DND-41 (cell line): ENCODE measurements at regions not wholly inside any gene's neighbourhood (a gene's known extent, or its start where the extent isn't known, plus 50 kb on each side); places are given as distances from the start of the nearest gene placed in this dataset.

Source experiments
- EZH2 ChIP-seq: IDR thresholded peaks from 3 replicates; pipeline ENCODE4 v1.6.1; 2012; ENCODE audit warnings: borderline replicate concordance, low read depth, mild to moderate bottlenecking, moderate library complexity, low read length, inconsistent platforms; ENCODE audit not compliant: severe bottlenecking
- TF ChIP-seq, protein P1 (sequence below): IDR thresholded peaks from 2 replicates; pipeline ENCODE4 v1.5.1; 2012; ENCODE audit warnings: borderline replicate concordance, low read length, moderate library complexity, mild to moderate bottlenecking; ENCODE audit not compliant: poor library complexity, severe bottlenecking; ENCODE audit errors: extremely low read depth

- TF ChIP-seq, protein P1, sequence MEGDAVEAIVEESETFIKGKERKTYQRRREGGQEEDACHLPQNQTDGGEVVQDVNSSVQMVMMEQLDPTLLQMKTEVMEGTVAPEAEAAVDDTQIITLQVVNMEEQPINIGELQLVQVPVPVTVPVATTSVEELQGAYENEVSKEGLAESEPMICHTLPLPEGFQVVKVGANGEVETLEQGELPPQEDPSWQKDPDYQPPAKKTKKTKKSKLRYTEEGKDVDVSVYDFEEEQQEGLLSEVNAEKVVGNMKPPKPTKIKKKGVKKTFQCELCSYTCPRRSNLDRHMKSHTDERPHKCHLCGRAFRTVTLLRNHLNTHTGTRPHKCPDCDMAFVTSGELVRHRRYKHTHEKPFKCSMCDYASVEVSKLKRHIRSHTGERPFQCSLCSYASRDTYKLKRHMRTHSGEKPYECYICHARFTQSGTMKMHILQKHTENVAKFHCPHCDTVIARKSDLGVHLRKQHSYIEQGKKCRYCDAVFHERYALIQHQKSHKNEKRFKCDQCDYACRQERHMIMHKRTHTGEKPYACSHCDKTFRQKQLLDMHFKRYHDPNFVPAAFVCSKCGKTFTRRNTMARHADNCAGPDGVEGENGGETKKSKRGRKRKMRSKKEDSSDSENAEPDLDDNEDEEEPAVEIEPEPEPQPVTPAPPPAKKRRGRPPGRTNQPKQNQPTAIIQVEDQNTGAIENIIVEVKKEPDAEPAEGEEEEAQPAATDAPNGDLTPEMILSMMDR, result no peak
- no peak for TF ChIP-seq EZH2
Observed at GRCh38 chr16:64586781-64587180, 535.1 kb downstream of the CDH11 start.
